Progenitor cell of endocrine pancreas (in vitro differentiated cells): ENCODE measurements at regions not wholly inside any gene's neighbourhood (a gene's known extent, or its start where the extent isn't known, plus 50 kb on each side); places are given as distances from the start of the nearest gene placed in this dataset.

Experiments
- DNase-seq: peaks from one replicate; pipeline ENCODE4 v3.0.0; 2021; ENCODE audit warnings: low spot score; ENCODE audit not compliant: unreplicated experiment
- H3K27ac Mint-ChIP-seq: 2 replicates; pipeline ENCODE4 v1.8.0; 2021; ENCODE audit warnings: mild to moderate bottlenecking, moderate library complexity, mixed read lengths
- H3K27me3 Mint-ChIP-seq: 2 replicates; pipeline ENCODE4 v1.8.0; 2021; ENCODE audit warnings: mixed read lengths
- H3K36me3 Mint-ChIP-seq: 2 replicates; pipeline ENCODE4 v1.8.0; 2022; ENCODE audit warnings: mixed read lengths; ENCODE audit not compliant: insufficient read depth
- H3K4me1 Mint-ChIP-seq: 2 replicates; pipeline ENCODE4 v1.8.0; 2021; ENCODE audit warnings: low read depth, mixed read lengths
- H3K4me3 Mint-ChIP-seq: 2 replicates; pipeline ENCODE4 v1.8.0; 2021; ENCODE audit warnings: low read depth, mild to moderate bottlenecking, moderate library complexity, mixed read lengths
- H3K9me3 Mint-ChIP-seq: 2 replicates; pipeline ENCODE4 v1.8.0; 2021; ENCODE audit warnings: low read depth, mixed read lengths
- CTCF ChIP-seq: fragments of 200-600 bp; sonication (generic); IDR thresholded peaks from one replicate; pipeline ENCODE4 v1.5.0; 2021; ENCODE audit warnings: antibody characterized with exemption, mild to moderate bottlenecking; ENCODE audit not compliant: unreplicated experiment

- no peak for DNase-seq
- H3K27ac Mint-ChIP-seq: no peak overlapping the region
- H3K27me3 Mint-ChIP-seq: peaks cover 13% of the 10 kb centered on the region
- H3K4me3 Mint-ChIP-seq: no peak overlapping the region
- no peaks in the 10 kb centered on the region for H3K9me3 Mint-ChIP-seq
- no peak for TF ChIP-seq CTCF
- no peaks in the 10 kb centered on the region for H3K36me3 Mint-ChIP-seq
- H3K4me1 Mint-ChIP-seq: peaks cover 4% of the 10 kb centered on the region
These were observed 887.8 kb upstream of the SOX9 start for GRCh38 chr17:71232801-71233559.

- H3K9me3 Mint-ChIP-seq: no peaks in the 10 kb centered on the region
- H3K4me3 Mint-ChIP-seq: no peak overlapping the region
These were observed 886.5 kb upstream of the SOX9 start for GRCh38 chr17:71234349-71234748.

GRCh38 chr17:71237903-71238538 is 882.8 kb upstream of the SOX9 start:
- peaks cover 10% of the 10 kb centered on the region for H3K27me3 Mint-ChIP-seq
- no peaks in the 10 kb centered on the region for H3K36me3 Mint-ChIP-seq
- no peak overlapping the region for H3K27ac Mint-ChIP-seq
- H3K9me3 Mint-ChIP-seq: no peaks in the 10 kb centered on the region
- H3K4me3 Mint-ChIP-seq: no peak overlapping the region
- DNase-seq: no peak
- no peaks in the 10 kb centered on the region for H3K4me1 Mint-ChIP-seq
- TF ChIP-seq CTCF: no peak

More at GRCh38 chr17:71234349-71234748, 886.5 kb upstream of the SOX9 start:
- Mint-ChIP-seq H3K36me3 (no peaks in the 10 kb centered on the region), H3K27me3 (peaks cover 12% of the 10 kb centered on the region), H3K4me1 (peaks cover 1% of the 10 kb centered on the region), H3K27ac (no peak overlapping the region)
- DNase-seq: no peak
- no peak for TF ChIP-seq CTCF

GRCh38 chr17:71247441-71248015 is 873.3 kb upstream of the SOX9 start:
- Mint-ChIP-seq H3K4me3 (no peak overlapping the region), H3K9me3 (peaks cover 3% of the 10 kb centered on the region), H3K36me3 (no peaks in the 10 kb centered on the region), H3K27ac (no peak overlapping the region), H3K27me3 (peaks cover 15% of the 10 kb centered on the region), H3K4me1 (no peaks in the 10 kb centered on the region)
- TF ChIP-seq CTCF: no peak
- no peak for DNase-seq

- Mint-ChIP-seq H3K27ac (no peak overlapping the region), H3K27me3 (peaks cover 24% of the 10 kb centered on the region), H3K9me3 (no peaks in the 10 kb centered on the region), H3K4me3 (no peak overlapping the region), H3K36me3 (no peaks in the 10 kb centered on the region), H3K4me1 (no peaks in the 10 kb centered on the region)
- DNase-seq: no peak
- no peak for TF ChIP-seq CTCF
These were observed 869.5 kb upstream of the SOX9 start for GRCh38 chr17:71251276-71251675.
